Endodermal cell (in vitro differentiated cells): ENCODE measurements at regions not wholly inside any gene's neighbourhood (a gene's known extent, or its start where the extent isn't known, plus 50 kb on each side); places are given as distances from the start of the nearest gene placed in this dataset.

Source experiments
- DNase-seq: peaks from one replicate; pipeline ENCODE4 v3.0.0-alpha.2; 2017
- H3K27ac ChIP-seq: 2 replicates; pipeline ENCODE4 v1.5.1; 2013; ENCODE audit warnings: mild to moderate bottlenecking, low read depth, low read length, moderate library complexity
- H3K27me3 ChIP-seq: 2 replicates; pipeline ENCODE4 v1.6.1; 2013; ENCODE audit warnings: mild to moderate bottlenecking, low read length, moderate library complexity; ENCODE audit not compliant: insufficient read depth, control insufficient read depth, poor library complexity, severe bottlenecking
- H3K36me3 ChIP-seq: 2 replicates; pipeline ENCODE4 v1.7.0; 2013; ENCODE audit warnings: mild to moderate bottlenecking, low read length, moderate library complexity; ENCODE audit not compliant: control insufficient read depth, insufficient read depth
- H3K4me1 ChIP-seq: one replicate; pipeline ENCODE4 v1.7.0; 2013; ENCODE audit warnings: low read length; ENCODE audit not compliant: control insufficient read depth, insufficient read depth
- H3K4me3 ChIP-seq: 2 replicates; pipeline ENCODE4 v1.5.1; 2013; ENCODE audit warnings: mild to moderate bottlenecking, low read length, moderate library complexity
- H3K9ac ChIP-seq: 2 replicates; pipeline ENCODE4 v1.6.1; 2013; ENCODE audit warnings: mild to moderate bottlenecking, low read length, moderate library complexity; ENCODE audit not compliant: poor library complexity, severe bottlenecking; ENCODE audit errors: extremely low read depth
- H3K9me3 ChIP-seq: 2 replicates; pipeline ENCODE4 v1.6.1; 2013; ENCODE audit warnings: mild to moderate bottlenecking, low read length, moderate library complexity; ENCODE audit not compliant: control insufficient read depth
- H3K27ac Mint-ChIP-seq: 2 replicates; pipeline ENCODE4 v1.8.0; 2020; ENCODE audit warnings: mixed read lengths
- H3K27me3 Mint-ChIP-seq: 2 replicates; pipeline ENCODE4 v1.8.0; 2021; ENCODE audit warnings: mild to moderate bottlenecking, mixed read lengths; ENCODE audit not compliant: insufficient read depth
- H3K36me3 Mint-ChIP-seq: 2 replicates; pipeline ENCODE4 v1.8.0; 2020; ENCODE audit warnings: low read depth, mixed read lengths
- H3K4me1 Mint-ChIP-seq: 2 replicates; pipeline ENCODE4 v1.8.0; 2020; ENCODE audit warnings: mixed read lengths
- H3K4me3 Mint-ChIP-seq: 2 replicates; pipeline ENCODE4 v1.8.0; 2020; ENCODE audit warnings: mild to moderate bottlenecking, moderate library complexity, mixed read lengths
- H3K9me3 Mint-ChIP-seq: 2 replicates; pipeline ENCODE4 v1.8.0; 2020; ENCODE audit warnings: mild to moderate bottlenecking, mixed read lengths
- WGBS, 2 experiments: methylation state at CpG; one replicate each; pipeline versions ENCODE4 v1.1.5 to v1.1.7; 2013; ENCODE audit warnings: missing lambda C conversion rate in 2 of 2, mixed read lengths in 1 of 2; ENCODE audit not compliant: insufficient coverage in 1 of 2, insufficient read length in 1 of 2; 5-methylcytosine and 5-hydroxymethylcytosine counted together
- TF ChIP-seq, protein P1 (sequence below): fragments of 200-600 bp; sonication (generic); conservative IDR thresholded peaks from 2 replicates; pipeline ENCODE4 v1.5.0; 2021; ENCODE audit warnings: antibody characterized with exemption, mild to moderate bottlenecking

DNA sequence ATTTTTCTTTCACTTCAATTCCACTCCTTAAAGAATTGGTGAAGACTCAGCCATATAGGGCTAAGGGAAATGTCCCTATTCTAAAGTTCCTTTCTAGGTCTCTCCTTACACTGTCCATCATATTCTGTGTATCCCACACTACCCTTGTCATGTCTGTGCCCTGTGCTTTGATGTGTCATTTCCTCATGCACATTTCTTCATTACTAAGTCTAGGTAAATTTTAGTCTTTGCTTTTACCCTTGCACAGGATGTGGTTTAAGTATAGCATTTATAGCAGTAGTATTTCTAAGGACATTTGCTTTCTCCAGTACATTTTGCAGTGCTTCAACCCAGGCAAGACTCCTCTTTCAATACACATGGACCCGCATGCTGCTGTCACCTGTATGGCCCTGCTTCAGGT lies 221.5 kb upstream of the ACVR2A start:
- Histone ChIP-seq H3K27ac (no peak overlapping the region), H3K4me3 (no peak overlapping the region), H3K9ac (no peak overlapping the region), H3K27me3 (no peaks in the 10 kb centered on the region), H3K9me3 (no peaks in the 10 kb centered on the region), H3K4me1 (no peaks in the 10 kb centered on the region), H3K36me3 (no peaks in the 10 kb centered on the region)
- Mint-ChIP-seq H3K36me3 (no peaks in the 10 kb centered on the region), H3K27me3 (no peaks in the 10 kb centered on the region), H3K27ac (no peak overlapping the region), H3K4me1 (no peaks in the 10 kb centered on the region), H3K9me3 (no peaks in the 10 kb centered on the region), H3K4me3 (no peak overlapping the region)
- TF ChIP-seq, protein P1, sequence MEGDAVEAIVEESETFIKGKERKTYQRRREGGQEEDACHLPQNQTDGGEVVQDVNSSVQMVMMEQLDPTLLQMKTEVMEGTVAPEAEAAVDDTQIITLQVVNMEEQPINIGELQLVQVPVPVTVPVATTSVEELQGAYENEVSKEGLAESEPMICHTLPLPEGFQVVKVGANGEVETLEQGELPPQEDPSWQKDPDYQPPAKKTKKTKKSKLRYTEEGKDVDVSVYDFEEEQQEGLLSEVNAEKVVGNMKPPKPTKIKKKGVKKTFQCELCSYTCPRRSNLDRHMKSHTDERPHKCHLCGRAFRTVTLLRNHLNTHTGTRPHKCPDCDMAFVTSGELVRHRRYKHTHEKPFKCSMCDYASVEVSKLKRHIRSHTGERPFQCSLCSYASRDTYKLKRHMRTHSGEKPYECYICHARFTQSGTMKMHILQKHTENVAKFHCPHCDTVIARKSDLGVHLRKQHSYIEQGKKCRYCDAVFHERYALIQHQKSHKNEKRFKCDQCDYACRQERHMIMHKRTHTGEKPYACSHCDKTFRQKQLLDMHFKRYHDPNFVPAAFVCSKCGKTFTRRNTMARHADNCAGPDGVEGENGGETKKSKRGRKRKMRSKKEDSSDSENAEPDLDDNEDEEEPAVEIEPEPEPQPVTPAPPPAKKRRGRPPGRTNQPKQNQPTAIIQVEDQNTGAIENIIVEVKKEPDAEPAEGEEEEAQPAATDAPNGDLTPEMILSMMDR, result no peak
- 96% methylated on average over 1 of the region's 1 CpG; no CpG with 5 or more reads in 1 of the 2 experiments for WGBS, 2 experiments
- no peak for DNase-seq

DNA sequence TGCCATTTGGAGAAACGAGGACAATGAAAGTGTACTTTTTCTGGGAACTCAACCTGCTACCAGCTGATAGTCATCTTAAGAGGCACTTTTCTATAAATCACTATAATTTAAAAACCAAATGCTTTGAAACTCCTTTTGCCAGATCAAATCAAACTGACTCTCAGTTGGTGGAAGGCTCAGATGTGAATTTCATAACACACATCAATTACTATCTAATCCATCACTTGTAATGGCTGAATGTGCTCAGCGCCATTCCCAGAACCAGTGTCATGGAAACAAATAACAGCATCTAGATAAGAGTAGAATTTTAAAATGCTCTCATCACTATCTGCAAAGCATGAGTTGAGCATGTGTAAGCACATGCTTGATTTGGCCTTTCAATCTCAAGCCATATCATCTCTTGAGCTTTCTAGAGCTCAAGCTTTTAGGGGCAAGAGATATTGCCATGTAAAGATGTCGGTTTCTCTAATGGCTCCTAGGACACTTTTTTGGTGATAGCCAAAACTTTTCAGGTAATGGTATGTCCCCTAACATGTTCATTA lies 223.1 kb upstream of the ACVR2A start:
- Histone ChIP-seq H3K36me3 (no peaks in the 10 kb centered on the region), H3K9ac (no peak overlapping the region), H3K4me3 (no peak overlapping the region), H3K9me3 (no peaks in the 10 kb centered on the region), H3K27me3 (no peaks in the 10 kb centered on the region), H3K4me1 (no peaks in the 10 kb centered on the region), H3K27ac (no peak overlapping the region)
- no peaks in the 10 kb centered on the region for H3K4me1 Mint-ChIP-seq
- 93 to 95% methylated on average over 2 to 3 of the region's 3 CpGs for WGBS, 2 experiments
- H3K27me3 Mint-ChIP-seq, result no peaks in the 10 kb centered on the region
- DNase-seq, result no peak
- TF ChIP-seq, protein P1, result no peak
- H3K36me3 Mint-ChIP-seq, result no peaks in the 10 kb centered on the region
- H3K4me3 Mint-ChIP-seq, result no peak overlapping the region
- H3K9me3 Mint-ChIP-seq, result no peaks in the 10 kb centered on the region
- no peak overlapping the region for H3K27ac Mint-ChIP-seq

DNA sequence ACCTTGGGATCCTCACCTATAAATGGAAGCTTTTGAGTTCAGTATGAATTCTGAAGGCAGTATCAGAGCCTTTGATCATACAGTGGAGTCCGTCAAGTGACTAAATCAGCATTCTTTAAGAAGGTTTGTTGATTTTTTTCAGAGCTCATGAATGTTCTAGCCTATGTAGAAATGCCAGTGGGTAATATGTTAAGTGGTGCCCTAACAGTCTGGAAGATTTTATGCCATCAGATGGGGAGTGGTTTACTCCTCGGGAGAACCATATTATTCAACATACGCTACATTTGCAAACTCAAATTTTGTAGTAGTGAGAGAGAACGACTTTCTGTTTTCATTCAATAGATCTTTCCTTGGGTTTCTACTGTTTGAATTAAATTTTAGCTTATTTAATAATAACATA lies 225.0 kb upstream of the ACVR2A start:
- Mint-ChIP-seq H3K4me1 (no peaks in the 10 kb centered on the region), H3K27me3 (no peaks in the 10 kb centered on the region), H3K27ac (no peak overlapping the region), H3K9me3 (no peaks in the 10 kb centered on the region), H3K4me3 (no peak overlapping the region), H3K36me3 (no peaks in the 10 kb centered on the region)
- TF ChIP-seq, protein P1, result no peak
- 90 to 94% methylated on average over 1 to 4 of the region's 4 CpGs for WGBS, 2 experiments
- H3K4me3 ChIP-seq, result no peak overlapping the region
- no peaks in the 10 kb centered on the region for H3K27me3 ChIP-seq
- H3K4me1 ChIP-seq, result no peaks in the 10 kb centered on the region
- H3K27ac ChIP-seq, result no peak overlapping the region
- H3K9ac ChIP-seq, result no peak overlapping the region
- H3K36me3 ChIP-seq, result no peaks in the 10 kb centered on the region
- DNase-seq, result no peak
- no peaks in the 10 kb centered on the region for H3K9me3 ChIP-seq
